ENCODE measurements at regions not wholly inside any gene's neighbourhood (a gene's known extent, or its start where the extent isn't known, plus 50 kb on each side); places are given as distances from the start of the nearest gene placed in this dataset.

- Mint-ChIP-seq H3K9me3 (no peaks in the 10 kb centered on the region), H3K27ac (no peak overlapping the region), H3K4me3 (no peak overlapping the region), H3K36me3 (ENCODE audit: insufficient read depth in 1 of 3, low read depth in 3 of 3) (peaks cover 0 to 4% (median 0%) of the 10 kb centered on the region in 3 experiments; a peak in 4 of 7 replicates), H3K4me1 (peaks cover 20 to 34% of the 10 kb centered on the region in 2 experiments), H3K27me3 (ENCODE audit: low read depth) (no peaks in the 10 kb centered on the region; the same call in none of the 2 replicates)
- Histone ChIP-seq H4K8ac (replicated peaks; ENCODE audit: insufficient read length, low read depth, low read length) (no peak overlapping the region), H3K18ac (ENCODE audit: insufficient read length, low read depth, low read length) (no peak overlapping the region), H3K79me1 (ENCODE audit: insufficient read depth, low read depth, low read length, poor library complexity, severe bottlenecking) (no peaks in the 10 kb centered on the region), H3T11ph (ENCODE audit: low read length) (no peak overlapping the region), H4K5ac (ENCODE audit: insufficient read length, low read depth, low read length) (no peak overlapping the region), H3K23me2 (ENCODE audit: insufficient read length, low read depth, low read length, poor library complexity, severe bottlenecking) (no peaks in the 10 kb centered on the region), H2AFZ (ENCODE audit: low read length) (no peak overlapping the region), H2BK20ac (ENCODE audit: low read depth, low read length, poor library complexity, severe bottlenecking) (no peak overlapping the region), H3K27me3 (ENCODE audit: insufficient read depth, low read length) (no peaks in the 10 kb centered on the region), H3K9ac (ENCODE audit: extremely low read depth, insufficient read length, low read length) (no peak overlapping the region), H2BK120ac (ENCODE audit: low read depth, low read length, poor library complexity, severe bottlenecking) (no peak overlapping the region), H3K79me2 (ENCODE audit: insufficient read depth, low read length) (no peaks in the 10 kb centered on the region), H2BK12ac (ENCODE audit: insufficient read length, low read depth, low read length) (no peak overlapping the region), H3K56ac (ENCODE audit: insufficient read length, low read depth, low read length) (no peak overlapping the region), H2BK5ac (ENCODE audit: insufficient read length, low read length) (no peak overlapping the region), H3K23ac (ENCODE audit: insufficient read length, low read depth, low read length) (no peak overlapping the region), H3K9me3 (ENCODE audit: control insufficient read depth, low read depth, low read length) (no peaks in the 10 kb centered on the region), H4K20me1 (ENCODE audit: control insufficient read depth, insufficient read depth, insufficient read length) (no peaks in the 10 kb centered on the region), H4K91ac (ENCODE audit: insufficient read length, low read depth, low read length) (no peak overlapping the region), H3K4me2 (ENCODE audit: insufficient read depth, insufficient read length, low read length) (no peak overlapping the region), H2BK15ac (ENCODE audit: low read depth, low read length) (no peak overlapping the region), H3K4ac (ENCODE audit: low read depth, low read length) (no peak overlapping the region), H2AK5ac (ENCODE audit: insufficient read length, low read length) (no peak overlapping the region), H3K14ac (ENCODE audit: insufficient read depth, low read length) (no peak overlapping the region), H3K27ac (ENCODE audit: insufficient read length, low read depth, low read length) (no peak overlapping the region), H3K4me1 (ENCODE audit: insufficient read depth, low read length) (peaks cover 3% of the 10 kb centered on the region; the same call in 1 of the 2 replicates)
- no peak for TF ChIP-seq CTCF (conservative IDR thresholded peaks at IDR 0.05)
- DNase-seq: no peak
- WGBS (ENCODE audit: extremely low coverage, insufficient read length, low lambda C conversion rate): no CpG with 5 or more reads among the region's 1 CpG
Observed at GRCh38 chr6:22907085-22907484, 337.7 kb downstream of the HDGFL1 start.
